Liver (tissue), 8 donors: ENCODE measurements at regions not wholly inside any gene's neighbourhood (a gene's known extent, or its start where the extent isn't known, plus 50 kb on each side); places are given as distances from the start of the nearest gene placed in this dataset.

Source experiments
- DNase-seq: peaks from one replicate; pipeline ENCODE4 v3.0.0-alpha.2; 2017; ENCODE audit warnings: low spot score
- H3K27ac ChIP-seq, 2 donors: one replicate each; pipeline ENCODE4 v1.7.0; 2013; ENCODE audit warnings: inconsistent platforms in 2 of 2, low read length in 2 of 2, control low read depth in 1 of 2, low read depth in 1 of 2, mild to moderate bottlenecking in 1 of 2
- H3K27me3 ChIP-seq, 4 donors: one replicate each; pipeline versions ENCODE4 v1.6.1 to v1.7.0; 2013; ENCODE audit warnings: low read length in 3 of 4, inconsistent platforms in 1 of 4, mild to moderate bottlenecking in 1 of 4, moderate library complexity in 1 of 4; ENCODE audit not compliant: control insufficient read depth in 4 of 4, insufficient read depth in 4 of 4
- H3K36me3 ChIP-seq, 4 donors: one replicate each; pipeline versions ENCODE4 v1.6.1 to v1.7.0; 2013; ENCODE audit warnings: low read length in 3 of 4, mild to moderate bottlenecking in 3 of 4, low read depth in 1 of 4, moderate library complexity in 1 of 4; ENCODE audit not compliant: control insufficient read depth in 4 of 4, insufficient read depth in 3 of 4
- H3K4me1 ChIP-seq, 4 donors: one replicate each; pipeline versions ENCODE4 v1.6.1 to v1.7.0; 2013; ENCODE audit warnings: low read length in 3 of 4, mild to moderate bottlenecking in 3 of 4, moderate library complexity in 1 of 4; ENCODE audit not compliant: control insufficient read depth in 4 of 4, insufficient read depth in 4 of 4
- H3K4me3 ChIP-seq, 3 donors: one replicate each; pipeline versions ENCODE4 v1.6.1 to v1.7.0; 2013; ENCODE audit warnings: low read length in 3 of 3, control low read depth in 1 of 3, low read depth in 1 of 3, mild to moderate bottlenecking in 1 of 3
- H3K9ac ChIP-seq, 2 donors: one replicate each; pipeline ENCODE4 v1.7.0; 2013; ENCODE audit warnings: low read length in 2 of 2, mild to moderate bottlenecking in 2 of 2, moderate library complexity in 2 of 2, control low read depth in 1 of 2, low read depth in 1 of 2
- H3K9me3 ChIP-seq, 4 donors: one replicate each; pipeline versions ENCODE4 v1.6.1 to v1.7.0; 2013; ENCODE audit warnings: low read length in 3 of 4; ENCODE audit not compliant: control insufficient read depth in 4 of 4
- ATF3 ChIP-seq: IDR thresholded peaks from 2 replicates; pipeline ENCODE4 v1.6.1; 2016; ENCODE audit warnings: antibody characterized with exemption
- EGR1 ChIP-seq, 2 donors: IDR thresholded peaks; 2 replicates each; pipeline ENCODE4 v1.6.1; 2016 to 2018; ENCODE audit warnings: antibody characterized with exemption in 2 of 2, low read depth in 2 of 2
- FOXA1 ChIP-seq: IDR thresholded peaks from 2 replicates; pipeline ENCODE4 v1.6.1; 2016; ENCODE audit warnings: antibody characterized with exemption
- FOXA2 ChIP-seq: IDR thresholded peaks from 2 replicates; pipeline ENCODE4 v1.6.1; 2016; ENCODE audit warnings: antibody characterized with exemption
- GABPA ChIP-seq, 2 donors: IDR thresholded peaks in 1 of 2; conservative IDR thresholded peaks in 1 of 2; 2 replicates each; pipeline ENCODE4 v1.6.1; 2016; ENCODE audit warnings: antibody characterized with exemption in 2 of 2, mild to moderate bottlenecking in 1 of 2, moderate library complexity in 1 of 2
- HNF4A ChIP-seq, 2 donors: conservative IDR thresholded peaks; 2 replicates each; pipeline ENCODE4 v1.6.1; 2016; ENCODE audit warnings: antibody characterized with exemption in 2 of 2, mild to moderate bottlenecking in 2 of 2
- HNF4G ChIP-seq: IDR thresholded peaks from 2 replicates; pipeline ENCODE4 v1.6.1; 2016; ENCODE audit warnings: antibody characterized with exemption
- JUND ChIP-seq, 2 donors: IDR thresholded peaks; 2 replicates each; pipeline ENCODE4 v1.6.1; 2016; ENCODE audit warnings: antibody characterized with exemption in 2 of 2
- NR2F2 ChIP-seq: IDR thresholded peaks from 2 replicates; pipeline ENCODE4 v1.6.1; 2016; ENCODE audit warnings: antibody characterized with exemption
- RAD21 ChIP-seq, 2 donors: IDR thresholded peaks; 2 replicates each; pipeline ENCODE4 v1.6.1; 2016; ENCODE audit warnings: antibody characterized with exemption in 2 of 2, mild to moderate bottlenecking in 2 of 2
- REST ChIP-seq: IDR thresholded peaks from 2 replicates; pipeline ENCODE4 v1.6.1; 2016; ENCODE audit warnings: antibody characterized with exemption, mild to moderate bottlenecking
- RXRA ChIP-seq, 2 donors: IDR thresholded peaks; 2 replicates each; pipeline ENCODE4 v1.6.1; 2017 to 2018; ENCODE audit warnings: antibody characterized with exemption in 2 of 2, mild to moderate bottlenecking in 1 of 2
- SP1 ChIP-seq: IDR thresholded peaks from 2 replicates; pipeline ENCODE4 v1.6.1; 2018; ENCODE audit warnings: antibody characterized with exemption, mild to moderate bottlenecking
- TAF1 ChIP-seq: conservative IDR thresholded peaks from 2 replicates; pipeline ENCODE4 v1.6.1; 2016; ENCODE audit warnings: antibody characterized with exemption, mild to moderate bottlenecking
- YY1 ChIP-seq: IDR thresholded peaks from 2 replicates; pipeline ENCODE4 v1.6.1; 2016; ENCODE audit warnings: antibody characterized with exemption, mild to moderate bottlenecking
- WGBS: extraction: QIAGEN DNeasy Blood & Tissue Kit; methylation state at CpG from one replicate; pipeline ENCODE4 v1.1.7; 2013; 5-methylcytosine and 5-hydroxymethylcytosine counted together
- TF ChIP-seq, protein P1 (sequence below): IDR thresholded peaks from 2 replicates; pipeline ENCODE4 v1.6.1; 2016; ENCODE audit warnings: antibody characterized with exemption
- TF ChIP-seq, protein P2 (sequence below): IDR thresholded peaks from 2 replicates; pipeline ENCODE4 v1.6.1; 2016; ENCODE audit warnings: antibody characterized with exemption
- TF ChIP-seq, protein P3 (sequence below): fragments of 150-350 bp; IDR thresholded peaks from 2 replicates; pipeline ENCODE4 v1.5.1; 2017; ENCODE audit warnings: improper control_type of control experiment, low read depth, low read length; ENCODE audit not compliant: missing input control
- donor health status: healthy.
- donor health status: healthy.
- donor health status: healthy.
- donor health status: healthy.
- donor health status: healthy.

DNA sequence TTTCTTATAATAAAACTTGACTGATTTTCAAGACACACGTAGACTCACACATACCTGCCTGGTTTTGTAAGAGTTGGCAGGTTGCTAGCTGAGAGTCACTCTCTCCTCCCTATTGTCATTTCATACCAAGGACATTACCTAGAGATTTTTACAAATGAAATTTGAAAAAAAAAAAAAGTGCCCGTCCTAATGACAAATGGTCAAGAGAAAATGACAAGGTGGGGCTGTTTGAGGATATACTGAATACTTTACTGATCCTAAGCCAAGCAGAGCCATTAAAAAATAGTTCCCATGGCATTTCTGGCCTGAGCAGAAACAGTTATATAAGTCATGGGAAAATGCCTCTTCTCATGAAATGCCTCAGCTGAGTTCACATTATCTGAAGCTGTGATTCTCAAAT, 150.2 kb downstream of the DYRK2 start:
- WGBS = 77% methylated on average over 2 of the region's 2 CpGs
- Histone ChIP-seq H3K4me3 (no peak overlapping the region), H3K9ac (no peak overlapping the region), H3K9me3 (no peaks in the 10 kb centered on the region), H3K4me1 (no peaks in the 10 kb centered on the region), H3K27me3 (peaks cover 0 to 6% (median 0%) of the 10 kb centered on the region in 4 donors), H3K27ac (no peak overlapping the region), H3K36me3 (no peaks in the 10 kb centered on the region)
- DNase-seq = no peak
- TF ChIP-seq SP1 (no peak), HNF4G (no peak), RXRA (IDR thresholded peaks at IDR 0.05) (no peak), GABPA (IDR thresholded peaks at IDR 0.05 in 1 of 2, conservative IDR thresholded peaks at IDR 0.05 in 1 of 2) (no peak), HNF4A (conservative IDR thresholded peaks at IDR 0.05) (no peak), EGR1 (IDR thresholded peaks at IDR 0.05; ENCODE audit: low read depth in 2 of 2) (no peak), ATF3 (no peak), FOXA2 (no peak), FOXA1 (no peak), JUND (IDR thresholded peaks at IDR 0.05) (no peak), NR2F2 (no peak), RAD21 (IDR thresholded peaks at IDR 0.05) (no peak), REST (no peak), YY1 (no peak), TAF1 (no peak)
- TF ChIP-seq, protein P1, sequence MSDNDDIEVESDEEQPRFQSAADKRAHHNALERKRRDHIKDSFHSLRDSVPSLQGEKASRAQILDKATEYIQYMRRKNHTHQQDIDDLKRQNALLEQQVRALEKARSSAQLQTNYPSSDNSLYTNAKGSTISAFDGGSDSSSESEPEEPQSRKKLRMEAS = no peak
- TF ChIP-seq, protein P2, sequence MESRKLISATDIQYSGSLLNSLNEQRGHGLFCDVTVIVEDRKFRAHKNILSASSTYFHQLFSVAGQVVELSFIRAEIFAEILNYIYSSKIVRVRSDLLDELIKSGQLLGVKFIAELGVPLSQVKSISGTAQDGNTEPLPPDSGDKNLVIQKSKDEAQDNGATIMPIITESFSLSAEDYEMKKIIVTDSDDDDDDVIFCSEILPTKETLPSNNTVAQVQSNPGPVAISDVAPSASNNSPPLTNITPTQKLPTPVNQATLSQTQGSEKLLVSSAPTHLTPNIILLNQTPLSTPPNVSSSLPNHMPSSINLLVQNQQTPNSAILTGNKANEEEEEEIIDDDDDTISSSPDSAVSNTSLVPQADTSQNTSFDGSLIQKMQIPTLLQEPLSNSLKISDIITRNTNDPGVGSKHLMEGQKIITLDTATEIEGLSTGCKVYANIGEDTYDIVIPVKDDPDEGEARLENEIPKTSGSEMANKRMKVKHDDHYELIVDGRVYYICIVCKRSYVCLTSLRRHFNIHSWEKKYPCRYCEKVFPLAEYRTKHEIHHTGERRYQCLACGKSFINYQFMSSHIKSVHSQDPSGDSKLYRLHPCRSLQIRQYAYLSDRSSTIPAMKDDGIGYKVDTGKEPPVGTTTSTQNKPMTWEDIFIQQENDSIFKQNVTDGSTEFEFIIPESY = no peak
- TF ChIP-seq, protein P3, sequence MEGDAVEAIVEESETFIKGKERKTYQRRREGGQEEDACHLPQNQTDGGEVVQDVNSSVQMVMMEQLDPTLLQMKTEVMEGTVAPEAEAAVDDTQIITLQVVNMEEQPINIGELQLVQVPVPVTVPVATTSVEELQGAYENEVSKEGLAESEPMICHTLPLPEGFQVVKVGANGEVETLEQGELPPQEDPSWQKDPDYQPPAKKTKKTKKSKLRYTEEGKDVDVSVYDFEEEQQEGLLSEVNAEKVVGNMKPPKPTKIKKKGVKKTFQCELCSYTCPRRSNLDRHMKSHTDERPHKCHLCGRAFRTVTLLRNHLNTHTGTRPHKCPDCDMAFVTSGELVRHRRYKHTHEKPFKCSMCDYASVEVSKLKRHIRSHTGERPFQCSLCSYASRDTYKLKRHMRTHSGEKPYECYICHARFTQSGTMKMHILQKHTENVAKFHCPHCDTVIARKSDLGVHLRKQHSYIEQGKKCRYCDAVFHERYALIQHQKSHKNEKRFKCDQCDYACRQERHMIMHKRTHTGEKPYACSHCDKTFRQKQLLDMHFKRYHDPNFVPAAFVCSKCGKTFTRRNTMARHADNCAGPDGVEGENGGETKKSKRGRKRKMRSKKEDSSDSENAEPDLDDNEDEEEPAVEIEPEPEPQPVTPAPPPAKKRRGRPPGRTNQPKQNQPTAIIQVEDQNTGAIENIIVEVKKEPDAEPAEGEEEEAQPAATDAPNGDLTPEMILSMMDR = no peak

DNA sequence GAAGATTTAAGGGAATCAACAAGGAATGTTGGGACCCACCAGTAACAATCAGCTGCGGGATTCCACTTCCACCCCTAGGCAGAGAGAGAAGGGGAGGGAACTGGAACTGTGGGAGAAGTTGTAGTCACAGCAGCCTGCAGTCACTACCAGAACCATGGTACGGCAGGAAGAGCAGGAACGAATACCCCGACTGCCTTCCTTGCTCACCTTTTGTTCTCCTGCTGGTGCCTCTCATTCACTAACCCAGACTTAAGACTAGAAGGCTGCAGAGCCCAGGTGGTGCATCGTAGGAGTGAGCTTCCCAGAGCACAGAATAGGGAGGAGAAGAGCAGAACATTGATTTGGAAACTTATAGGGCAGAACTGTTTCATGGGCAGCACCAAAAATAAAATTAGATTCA, 154.2 kb downstream of the DYRK2 start:
- Histone ChIP-seq H3K9ac (no peak overlapping the region), H3K27me3 (peaks cover 0 to 3% (median 0%) of the 10 kb centered on the region in 4 donors), H3K4me3 (no peak overlapping the region), H3K36me3 (no peaks in the 10 kb centered on the region), H3K4me1 (no peaks in the 10 kb centered on the region), H3K27ac (no peak overlapping the region), H3K9me3 (no peaks in the 10 kb centered on the region)
- DNase-seq = no peak
- 52% methylated on average over 5 of the region's 5 CpGs for WGBS
- TF ChIP-seq, protein P1 = no peak
- TF ChIP-seq NR2F2 (no peak), RXRA (IDR thresholded peaks at IDR 0.05) (no peak), JUND (IDR thresholded peaks at IDR 0.05) (no peak), RAD21 (IDR thresholded peaks at IDR 0.05) (no peak), HNF4A (conservative IDR thresholded peaks at IDR 0.05) (no peak), EGR1 (IDR thresholded peaks at IDR 0.05; ENCODE audit: low read depth in 2 of 2) (no peak), HNF4G (no peak), YY1 (no peak), FOXA1 (no peak), TAF1 (no peak), FOXA2 (no peak), REST (no peak)
- TF ChIP-seq, protein P3 = no peak
